ENCODE measurements at regions not wholly inside any gene's neighbourhood (a gene's known extent, or its start where the extent isn't known, plus 50 kb on each side); places are given as distances from the start of the nearest gene placed in this dataset.

DNA sequence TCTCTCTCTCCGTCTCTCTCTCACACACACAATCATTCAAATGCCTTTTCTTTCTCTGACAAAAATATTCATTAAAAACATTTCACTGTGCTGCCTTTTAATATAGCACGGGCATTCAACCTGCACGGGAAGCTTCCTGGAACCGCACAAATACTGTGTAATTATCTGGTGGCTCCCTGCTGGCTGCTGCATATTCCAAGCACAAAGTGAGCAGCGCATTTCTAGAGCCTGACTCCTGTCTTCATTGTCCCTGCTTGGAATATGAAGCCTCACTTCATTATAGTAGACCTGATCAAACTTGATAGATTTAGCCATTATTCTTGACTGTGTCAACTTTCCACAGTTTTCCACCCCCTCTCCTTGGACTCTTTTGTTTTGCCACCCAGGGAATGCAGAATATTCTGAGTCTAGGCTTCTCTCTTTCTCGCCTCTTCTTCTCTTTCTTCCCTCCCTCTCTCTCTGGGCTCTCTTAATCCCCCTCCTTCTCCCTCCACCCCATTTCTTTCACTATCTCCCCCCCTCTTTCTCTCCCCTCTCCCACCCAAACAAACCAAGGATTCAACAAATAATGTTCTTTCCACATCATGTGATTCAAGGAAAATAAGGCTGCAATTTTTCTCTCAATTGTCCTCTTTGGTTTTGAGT lies 672.1 kb upstream of the FANCL start:
- DNase-seq = no peak

DNA sequence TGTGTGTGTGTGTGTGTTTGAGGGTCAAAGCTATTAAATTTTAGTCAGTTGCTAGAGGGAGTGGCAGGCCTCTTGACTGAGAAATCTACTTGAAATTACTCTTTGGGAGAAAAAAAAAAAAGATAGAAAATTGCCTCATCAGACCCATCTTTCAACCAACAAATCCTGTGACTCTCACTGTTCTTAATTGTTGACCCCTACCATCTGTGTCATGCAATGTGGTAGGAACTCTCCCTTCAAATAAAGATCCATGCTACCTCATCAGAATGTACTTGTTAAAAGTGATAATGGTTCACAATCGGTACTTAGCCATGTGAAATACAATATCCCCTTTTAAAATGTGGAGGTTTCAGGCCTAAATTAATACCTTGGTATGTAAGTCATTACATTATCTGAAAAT lies 670.8 kb upstream of the FANCL start:
- DNase-seq = no peak

DNA sequence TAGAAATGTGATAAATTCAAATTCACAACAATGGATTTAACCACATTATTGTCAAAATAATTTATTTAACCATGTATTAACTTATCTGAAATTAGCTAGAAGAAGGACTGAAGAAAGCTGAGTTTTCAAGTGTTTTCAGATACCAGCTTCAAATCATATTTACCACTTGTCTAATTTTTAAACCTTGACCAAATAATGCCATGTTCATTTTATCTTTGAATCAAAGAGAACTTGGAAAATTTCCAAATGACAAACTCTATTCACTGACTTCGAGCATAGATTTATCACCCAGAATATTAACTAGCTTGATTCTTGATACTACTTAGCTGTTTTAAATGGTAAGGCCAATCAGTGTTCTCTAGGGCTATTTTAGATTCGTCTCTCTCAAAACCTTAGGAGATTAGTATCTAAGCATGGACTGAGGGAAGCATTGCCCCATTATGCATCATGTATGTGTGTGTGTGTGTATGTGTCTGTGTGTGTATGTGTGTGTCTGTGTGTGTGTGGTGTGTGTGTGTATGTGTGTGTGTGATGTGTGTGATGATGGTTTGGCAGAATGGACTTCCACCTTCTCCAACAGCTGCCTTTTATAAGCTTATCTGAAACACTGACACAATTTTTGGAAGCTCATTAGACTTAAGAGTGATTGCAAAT lies 667.5 kb upstream of the FANCL start:
- no peak for DNase-seq

DNA sequence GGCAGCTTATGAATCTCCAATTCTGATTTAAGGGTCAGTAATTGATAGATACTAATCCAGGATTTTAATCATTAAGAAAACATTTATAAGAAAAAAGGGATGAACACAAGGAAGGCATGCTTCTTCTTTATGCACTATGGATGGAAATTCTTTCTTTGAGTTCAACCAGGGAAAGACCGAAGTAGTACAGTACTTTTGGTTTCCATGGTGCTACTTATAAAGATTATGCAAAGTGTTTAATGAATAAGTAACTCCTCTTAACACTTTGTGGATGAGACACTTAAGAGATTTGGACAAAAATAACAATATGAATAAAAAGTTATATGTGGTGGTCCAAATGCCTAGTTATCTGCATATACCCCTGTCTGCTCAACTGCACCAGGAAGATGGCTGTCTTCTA lies 666.5 kb upstream of the FANCL start:
- no peak for DNase-seq

DNA sequence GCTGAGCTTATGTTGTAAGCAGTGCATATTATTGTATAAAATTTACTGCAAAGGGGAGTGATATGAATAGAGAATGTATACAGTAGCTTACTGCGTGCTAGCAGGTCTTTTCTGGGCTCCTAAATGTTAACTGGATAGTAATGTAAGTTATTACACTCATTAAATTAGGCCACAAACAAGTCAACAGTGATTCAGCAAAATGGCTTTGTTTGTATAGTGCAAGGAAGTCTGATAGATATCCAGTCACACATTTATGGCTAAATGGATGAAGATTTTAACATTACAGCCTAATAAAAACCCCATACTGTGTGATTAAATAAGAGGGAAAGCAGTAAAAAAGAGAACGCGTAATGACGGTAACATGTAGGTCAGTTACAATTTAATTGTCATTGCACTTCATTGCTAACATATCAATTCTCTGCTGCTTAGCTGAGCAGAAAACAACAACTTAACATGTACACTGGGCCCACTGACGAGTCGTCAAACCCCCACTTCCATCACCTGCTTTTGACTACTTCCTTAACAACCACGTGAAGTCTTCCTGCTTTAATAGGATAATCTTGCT lies 665.0 kb upstream of the FANCL start:
- DNase-seq = no peak

DNA sequence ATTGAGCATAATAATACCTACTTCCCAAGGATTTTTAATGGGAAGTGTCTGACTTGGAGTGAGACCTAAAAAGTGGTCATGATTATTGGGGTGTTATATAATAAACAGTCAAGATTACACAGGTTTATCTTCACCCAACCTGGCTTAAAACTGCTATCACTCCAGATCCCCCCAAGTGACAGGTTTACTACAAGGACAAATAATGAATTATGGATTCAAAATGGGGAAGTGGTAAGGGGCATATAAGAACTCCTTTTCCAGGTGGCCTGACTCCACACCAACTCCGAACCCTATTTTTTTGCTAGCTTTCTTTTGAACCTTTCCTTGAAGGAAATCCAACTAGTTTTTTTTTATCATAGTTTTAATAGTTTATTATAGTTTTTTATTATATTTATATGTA lies 663.0 kb upstream of the FANCL start:
- DNase-seq = no peak

DNA sequence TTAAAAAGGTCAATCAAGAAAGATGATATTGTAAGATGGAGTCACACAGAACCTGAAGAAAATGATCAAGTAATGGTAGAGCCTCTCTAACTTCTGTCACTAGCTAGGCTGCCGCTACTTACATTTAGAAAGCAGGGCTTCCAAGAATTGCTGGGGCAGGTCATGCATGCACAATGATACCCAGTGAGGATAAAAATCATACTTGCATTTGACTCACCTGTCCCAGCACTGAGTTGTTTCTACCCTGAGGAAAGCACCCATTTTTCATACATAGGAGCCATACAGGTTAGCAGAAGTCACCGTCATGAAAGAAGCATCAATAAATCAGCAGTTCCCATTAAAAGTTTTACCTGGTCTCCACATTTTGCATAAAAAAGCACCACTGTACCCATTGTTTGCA lies 662.3 kb upstream of the FANCL start:
- no peak for DNase-seq

DNA sequence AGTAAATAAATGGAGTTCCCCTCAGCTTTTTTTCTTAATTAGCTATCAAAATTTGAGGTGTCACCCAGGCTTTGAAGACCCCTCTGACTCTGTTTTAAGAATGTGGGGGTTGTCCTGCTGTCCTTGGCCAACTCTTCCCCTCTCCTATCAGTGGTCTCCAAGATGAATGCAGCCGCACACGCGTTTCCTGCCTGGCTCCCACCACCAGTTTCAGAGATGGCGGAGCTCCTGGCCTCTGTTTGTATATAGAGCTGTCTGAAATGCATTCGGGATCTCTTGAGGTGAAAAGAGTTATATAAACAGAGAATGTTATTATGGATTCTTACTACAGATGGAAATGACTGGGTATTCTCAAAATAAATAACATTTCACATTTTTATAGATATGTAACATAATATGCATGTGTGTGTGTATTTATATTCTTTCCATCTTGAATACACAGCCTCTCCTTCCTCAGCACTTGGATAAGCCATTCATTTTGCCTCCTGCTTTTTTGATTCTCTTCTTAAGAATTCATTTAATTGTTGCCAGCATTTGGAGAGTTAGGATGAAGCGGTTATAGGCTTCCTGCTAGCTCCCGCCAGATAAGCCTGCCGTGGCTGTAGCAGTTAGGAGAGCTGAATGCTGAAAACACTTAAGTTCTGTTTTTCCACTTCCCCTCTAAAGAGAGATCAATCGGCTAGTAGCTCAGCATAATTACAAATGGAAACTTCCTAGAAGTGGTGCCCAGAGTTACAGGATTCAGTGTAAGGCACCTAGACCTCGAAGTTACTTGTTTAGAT lies 659.3 kb upstream of the FANCL start:
- no peak for DNase-seq

DNA sequence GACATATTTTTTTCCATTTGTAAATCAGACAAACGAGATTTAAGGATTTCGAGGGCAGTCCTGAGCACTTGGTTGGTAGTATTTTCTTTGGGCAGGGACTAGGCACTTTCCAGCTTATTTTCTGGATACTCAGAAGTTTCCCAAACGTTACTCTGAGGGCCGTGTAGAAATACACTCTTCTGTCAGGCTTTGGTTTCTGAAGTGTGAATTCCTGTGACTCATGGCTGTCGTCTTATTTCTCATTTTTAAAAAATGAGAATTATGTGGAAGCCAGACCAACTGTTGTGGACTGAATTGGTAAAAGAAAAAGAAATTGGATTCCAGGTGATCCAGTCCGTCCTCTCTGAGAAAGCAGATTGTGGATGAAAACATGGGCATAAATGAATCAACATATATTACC lies 658.6 kb upstream of the FANCL start:
- DNase-seq = peak; percentile 78

DNA sequence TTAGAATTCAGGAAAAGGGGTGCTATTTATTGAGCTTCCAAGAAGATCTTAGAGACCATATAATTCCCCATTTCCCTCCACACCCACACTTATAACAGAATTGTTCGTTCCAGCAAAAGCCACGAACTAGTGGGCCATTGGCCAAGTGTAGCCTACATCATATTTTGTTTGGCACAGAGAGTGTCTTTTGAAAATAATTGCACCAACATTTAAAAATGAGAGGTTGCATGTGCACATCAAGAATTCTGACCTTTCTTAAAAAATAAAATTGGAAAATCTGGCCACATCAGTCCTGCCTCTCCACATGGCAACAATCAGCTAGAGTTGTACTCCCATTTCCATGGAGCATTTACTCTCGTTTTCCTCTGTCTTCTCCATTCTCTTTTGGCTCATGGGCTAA lies 655.5 kb upstream of the FANCL start:
- peak; percentile 82 for DNase-seq

DNA sequence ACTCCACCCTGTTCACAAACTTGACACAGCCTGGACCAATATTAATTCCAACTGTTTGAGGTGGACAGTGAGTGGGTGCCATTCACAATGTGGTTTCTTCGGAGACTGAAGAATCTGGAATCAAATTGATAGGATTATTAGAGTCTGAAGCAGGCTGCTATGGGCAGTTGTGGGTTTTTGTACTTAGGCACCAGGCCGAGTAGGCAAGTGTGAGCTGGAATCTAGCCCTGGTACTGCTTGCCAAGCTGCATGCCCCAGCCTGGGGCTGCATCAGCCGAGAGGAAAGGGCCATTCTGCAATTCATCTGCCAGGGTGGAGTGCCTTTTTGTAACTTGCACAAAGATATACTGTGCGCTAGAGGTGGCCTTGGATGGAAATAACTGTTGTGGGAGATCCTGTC lies 654.7 kb upstream of the FANCL start:
- DNase-seq = no peak

DNA sequence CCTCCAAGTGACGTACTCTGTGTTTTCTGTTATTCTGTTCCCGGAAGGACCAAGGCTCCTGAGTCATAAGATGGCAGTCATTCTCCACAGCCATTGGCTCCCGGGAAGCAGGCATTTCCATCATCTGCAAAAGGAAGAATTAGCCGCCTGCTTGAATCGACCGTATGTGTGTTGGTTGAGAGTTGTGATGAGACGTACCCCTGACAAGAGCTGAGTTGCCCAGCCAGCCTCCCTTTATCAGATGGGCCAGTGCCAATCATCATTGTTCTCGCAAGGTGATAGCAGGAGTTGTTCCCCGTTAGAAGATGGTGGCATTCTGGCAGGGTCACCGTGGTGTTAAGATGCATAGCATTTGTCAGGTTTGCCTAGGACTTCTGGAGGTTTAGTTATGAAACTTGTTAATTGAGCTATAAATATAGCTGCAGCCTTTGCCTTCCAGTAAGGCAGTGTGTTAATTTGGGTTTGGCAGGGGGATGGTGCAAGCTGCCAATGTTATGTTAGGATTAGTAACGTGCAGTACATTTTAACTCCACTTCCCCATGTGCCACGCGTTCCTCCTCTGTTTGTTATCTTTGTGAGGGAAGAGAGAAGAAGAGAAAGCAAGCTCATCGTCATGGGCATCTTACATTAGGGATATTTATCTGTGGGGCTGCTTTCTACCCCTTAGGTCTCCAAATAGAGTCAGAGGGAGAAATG lies 652.7 kb upstream of the FANCL start:
- DNase-seq = no peak

DNA sequence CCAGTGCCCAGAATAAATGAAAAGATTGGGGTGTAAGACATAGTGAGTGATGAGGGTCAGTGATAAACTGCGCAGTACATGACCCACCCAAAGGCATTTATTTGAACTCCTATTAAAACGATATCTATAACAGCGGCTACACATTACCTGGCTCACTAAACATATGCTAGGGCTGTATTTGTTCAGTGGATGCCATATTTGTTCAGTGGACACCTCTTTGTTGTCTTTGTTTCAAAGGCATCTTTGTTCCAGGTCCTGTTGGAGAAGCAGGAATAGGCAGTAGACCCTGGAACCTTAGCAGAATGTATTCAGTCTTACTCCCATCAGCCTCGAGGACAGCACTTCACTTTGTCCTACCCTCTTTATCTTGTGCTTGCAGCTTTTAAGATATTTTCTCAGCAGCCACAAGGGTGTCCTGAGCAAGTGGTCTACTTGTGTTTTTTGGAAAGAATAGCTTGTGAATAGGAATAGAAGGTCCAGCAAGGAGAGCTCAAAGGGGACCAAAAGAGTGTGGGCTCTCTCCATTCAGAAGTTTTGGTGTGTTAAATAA lies 650.8 kb upstream of the FANCL start:
- DNase-seq = no peak

DNA sequence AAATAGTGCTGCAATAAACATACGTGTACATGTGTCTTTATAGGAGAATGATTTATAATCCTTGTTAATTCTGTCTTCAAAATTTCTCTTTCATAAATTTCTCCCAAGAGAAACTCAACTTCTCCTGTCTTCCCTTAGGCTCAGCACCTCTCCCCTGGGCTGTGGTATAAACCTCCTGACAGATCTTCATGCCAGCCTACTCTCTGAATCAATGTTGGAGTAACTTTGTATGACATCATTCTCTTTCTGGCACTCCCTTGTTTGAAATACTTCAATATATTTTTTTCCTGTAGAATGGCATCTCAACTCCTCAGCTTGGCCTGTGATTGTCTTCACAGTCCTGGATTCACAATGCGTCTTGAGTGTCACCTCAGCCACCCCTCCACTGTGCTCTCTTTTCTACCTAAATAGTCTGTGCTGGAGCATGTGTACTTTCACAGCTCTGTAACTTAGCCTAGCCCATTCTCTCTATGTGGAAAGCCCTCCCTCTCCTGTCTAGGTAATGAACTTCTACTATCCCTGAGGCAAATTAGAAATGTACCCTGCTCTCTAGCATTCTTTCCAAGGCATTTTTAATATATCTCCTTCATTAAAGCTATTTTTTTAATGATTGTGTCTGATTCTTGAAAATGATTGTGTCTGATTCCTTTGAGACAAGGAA lies 649.9 kb upstream of the FANCL start:
- DNase-seq = no peak

DNA sequence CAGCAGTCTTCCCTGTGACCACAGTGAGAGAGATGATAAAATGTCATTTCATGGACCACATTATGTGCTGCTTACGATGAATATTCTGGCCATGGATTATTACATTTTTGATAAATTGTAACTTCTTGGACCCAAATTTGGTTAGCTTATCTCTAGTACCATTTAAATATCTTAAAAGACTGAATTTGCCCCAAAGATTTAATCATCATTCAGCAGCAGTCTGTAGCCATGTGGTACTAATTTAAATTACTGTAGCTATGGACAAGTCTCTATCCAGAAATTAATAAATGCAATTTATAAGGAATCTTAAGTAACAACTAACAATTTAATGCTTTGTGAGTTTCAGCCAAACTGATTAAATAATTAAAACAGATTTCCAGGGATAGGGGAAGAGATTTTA lies 644.9 kb upstream of the FANCL start:
- peak; percentile 17 for DNase-seq

DNA sequence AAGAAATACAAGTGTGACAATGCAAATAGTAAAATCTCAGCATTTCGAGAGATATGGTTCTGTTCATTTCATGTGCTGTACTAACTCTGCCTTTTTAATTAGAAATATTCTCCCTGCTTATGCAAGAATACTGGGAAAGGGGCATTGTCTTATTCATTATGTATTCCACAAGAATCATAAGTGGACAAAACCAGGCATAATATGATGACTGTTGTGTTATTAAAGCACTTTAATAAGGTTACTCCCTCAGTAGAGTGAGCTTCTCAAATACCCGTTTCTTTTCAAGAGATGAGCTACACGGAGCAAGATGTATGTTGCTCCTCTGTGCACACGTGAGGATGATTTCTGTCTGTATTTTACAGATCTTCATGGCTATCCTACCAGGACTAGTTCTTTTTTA lies 638.7 kb upstream of the FANCL start:
- DNase-seq = no peak

DNA sequence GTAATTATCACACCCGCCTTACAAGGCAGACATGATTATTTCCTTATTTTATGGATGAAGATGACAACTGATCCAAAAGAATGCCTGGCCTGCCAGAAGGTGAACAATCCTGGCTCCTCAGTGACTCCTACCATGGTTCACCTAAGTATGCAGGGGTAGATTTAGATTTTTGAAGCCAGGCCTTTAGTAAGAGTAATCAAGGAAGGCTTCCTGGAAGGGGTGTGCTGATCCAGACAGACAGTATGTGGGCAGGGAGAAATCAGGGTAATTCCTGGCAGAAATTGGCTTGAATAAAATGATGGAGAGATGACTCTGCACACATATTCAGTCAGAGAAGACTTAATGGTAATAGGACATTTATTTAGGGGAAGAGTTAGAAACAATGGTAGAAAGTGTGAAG lies 637.7 kb upstream of the FANCL start:
- no peak for DNase-seq

DNA sequence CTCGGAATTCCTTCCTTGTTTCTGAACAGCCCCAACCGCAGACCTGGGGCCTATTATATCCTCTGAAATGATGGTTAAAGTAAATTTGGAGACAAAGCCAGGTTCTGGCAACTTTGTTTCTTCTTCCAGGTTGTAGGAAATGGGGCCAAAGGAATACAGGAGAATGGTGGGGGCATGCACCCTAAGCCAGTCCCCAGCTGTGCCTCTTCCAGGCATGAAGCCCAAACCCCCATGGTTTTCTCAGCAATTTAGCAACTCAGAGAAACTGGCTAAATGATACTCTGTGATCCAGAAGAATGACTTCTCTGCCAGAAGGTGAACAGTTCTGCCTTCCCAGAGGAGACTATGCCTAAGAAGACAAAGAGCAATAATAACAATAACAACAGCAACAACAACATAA lies 635.0 kb upstream of the FANCL start:
- no peak for DNase-seq

DNA sequence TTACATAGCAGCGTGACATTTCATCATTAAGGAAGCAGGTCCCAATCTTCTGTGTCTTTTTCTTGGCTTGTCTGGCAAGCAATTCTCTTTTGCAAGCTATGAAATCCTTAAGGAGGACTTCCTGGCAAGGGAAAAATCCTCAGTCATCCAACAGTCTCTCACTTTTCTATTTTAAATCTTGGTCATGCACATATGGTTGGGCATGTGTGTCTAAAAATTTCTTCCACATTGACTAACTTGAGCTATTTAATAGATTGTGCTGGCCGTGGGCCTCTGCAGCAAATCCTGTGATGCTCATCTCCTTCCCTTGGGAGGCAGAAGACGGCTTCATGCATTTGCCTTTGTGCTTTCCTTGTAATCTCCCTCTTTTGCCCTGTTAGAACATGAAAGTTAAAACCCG lies 634.3 kb upstream of the FANCL start:
- DNase-seq = no peak

DNA sequence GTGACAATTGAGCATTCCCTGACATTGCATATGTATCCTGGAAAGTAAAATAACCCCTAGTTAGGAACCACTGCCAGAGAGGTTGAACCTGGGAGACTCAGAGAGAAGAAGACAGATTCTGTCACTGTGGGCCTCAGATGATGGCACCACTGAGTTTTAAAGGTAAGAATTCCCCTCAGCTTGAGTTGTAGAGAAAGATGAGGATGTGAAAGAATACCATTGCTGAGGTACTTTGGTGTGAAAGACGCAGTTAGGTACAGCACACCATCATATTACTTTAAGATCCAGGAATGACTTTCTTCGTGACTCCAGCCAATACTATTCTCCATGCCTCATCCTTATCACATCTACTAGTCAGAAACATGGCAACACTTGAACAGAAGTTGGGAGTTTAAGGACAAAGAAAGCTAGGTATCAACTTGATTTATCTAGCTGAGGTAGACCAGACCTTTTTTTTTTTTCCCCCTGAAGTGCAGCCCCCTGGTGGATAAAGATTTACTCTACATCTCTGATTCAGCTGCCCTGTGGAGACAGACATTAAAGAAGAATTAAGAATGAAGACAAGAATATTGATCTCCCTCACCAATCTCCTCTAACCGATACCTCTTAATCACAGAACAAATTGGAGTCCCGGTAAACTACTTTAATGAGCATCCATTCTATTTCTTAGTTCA lies 630.5 kb upstream of the FANCL start:
- no peak for DNase-seq

DNA sequence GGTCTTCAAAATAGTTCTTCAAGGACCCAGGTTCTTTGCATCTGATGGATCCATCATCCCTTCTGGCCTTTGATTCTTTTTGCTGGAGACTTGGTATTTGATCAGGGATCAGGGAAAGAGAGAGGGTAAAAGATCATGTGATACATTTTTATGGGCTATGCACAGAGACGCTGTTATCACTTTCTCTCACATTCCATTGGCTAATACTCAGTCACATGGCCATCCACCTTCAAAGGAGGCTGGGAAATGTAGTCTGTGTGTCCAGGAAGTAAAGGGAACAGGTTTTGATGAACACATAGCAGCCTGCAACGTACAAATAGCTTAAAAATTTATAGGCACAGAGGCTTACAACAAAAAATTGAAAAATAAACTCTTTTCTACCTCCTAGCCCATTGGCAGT lies 629.6 kb upstream of the FANCL start:
- no peak for DNase-seq

DNA sequence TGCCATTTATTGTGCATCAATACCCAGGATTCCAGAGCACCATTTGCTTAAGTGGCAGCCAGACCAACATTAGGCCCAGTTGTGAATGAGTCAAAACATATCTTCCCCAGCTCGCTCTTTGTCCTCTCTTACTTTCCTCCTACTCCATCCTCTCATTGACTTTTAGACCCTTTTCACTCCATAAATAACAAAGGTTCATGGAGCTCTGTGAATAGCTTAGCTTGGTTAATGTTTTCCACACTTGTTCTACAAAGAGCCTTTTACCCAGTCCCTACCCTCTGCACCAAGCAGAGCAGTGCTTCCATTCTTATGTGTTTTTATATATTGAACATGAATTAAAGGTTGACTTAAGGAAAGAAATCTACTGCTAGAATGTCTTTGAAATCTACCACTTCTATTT lies 625.8 kb upstream of the FANCL start:
- no peak for DNase-seq

Measured in fibroblast of skin of right quadriceps (primary cell).